NCI-H510A (cell line): ENCODE measurements at regions not wholly inside any gene's neighbourhood (a gene's known extent, or its start where the extent isn't known, plus 50 kb on each side); places are given as distances from the start of the nearest gene placed in this dataset.
"Not testable (repeated sequence)": the region's sequence is repeated elsewhere in the genome, so short reads cannot be mapped to it uniquely, and the experiment has no call there.

Source experiments
- DNase-seq: peaks from one replicate; lab custom pipeline; 2025; lab: John Stamatoyannopoulos, UW

DNA sequence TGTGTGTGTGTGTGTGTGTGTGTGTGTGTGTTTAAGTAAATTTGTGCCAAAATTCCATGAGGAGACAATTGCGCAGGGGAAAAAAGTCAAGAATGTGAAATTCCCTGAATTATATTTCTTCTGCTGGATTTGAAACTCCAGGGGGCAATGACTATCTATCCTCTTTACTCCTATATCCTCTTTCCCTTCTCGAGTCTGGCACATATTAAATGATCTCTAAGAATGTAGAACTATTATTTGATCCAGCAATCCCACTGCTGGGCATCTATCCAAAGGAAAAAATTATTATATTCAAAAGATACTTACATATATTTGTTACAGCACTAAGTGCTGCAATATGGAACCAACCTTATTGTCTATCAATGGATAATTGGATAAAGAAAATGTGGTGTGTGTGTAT lies 350.1 kb upstream of the ADAMTS9 start:
- DNase-seq = no peak

DNA sequence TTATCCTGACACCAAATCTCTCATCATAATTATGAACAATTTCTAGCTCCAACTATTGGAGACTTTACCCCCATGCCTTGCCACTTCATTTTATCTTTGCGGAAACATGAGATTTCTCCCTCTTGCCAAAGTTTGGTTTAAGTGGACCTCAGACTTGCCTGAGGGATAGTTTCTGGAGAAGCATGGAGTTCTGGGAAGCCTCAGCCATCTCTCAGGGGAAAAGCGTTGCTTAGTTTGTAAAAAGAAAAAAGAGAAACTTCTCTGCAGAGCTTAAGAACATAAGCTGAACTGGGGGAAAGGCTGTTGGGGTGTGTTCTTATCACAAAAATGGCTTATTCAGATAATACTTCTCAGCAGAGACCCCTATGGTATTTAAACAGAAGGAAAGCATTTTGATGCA lies 347.4 kb upstream of the ADAMTS9 start:
- no peak for DNase-seq

DNA sequence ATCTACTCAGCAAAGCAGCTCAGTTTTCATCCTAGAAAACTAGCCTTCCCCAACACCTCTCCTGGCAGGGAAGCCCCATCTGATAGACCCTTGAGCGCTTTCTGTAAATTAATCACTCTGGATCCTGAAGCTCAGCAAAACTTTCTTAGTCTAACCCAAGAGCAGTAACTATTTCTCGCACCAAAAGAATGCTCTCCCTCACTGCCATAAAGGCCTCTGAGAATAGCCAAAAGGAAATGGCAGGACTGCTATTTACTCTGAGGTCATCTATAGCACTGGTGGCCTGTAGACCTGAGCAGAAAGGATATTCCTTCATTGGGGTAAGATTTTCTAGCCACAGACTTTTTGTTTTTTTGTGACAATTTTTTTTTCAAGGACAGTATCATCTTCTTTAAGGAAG lies 345.8 kb upstream of the ADAMTS9 start:
- DNase-seq = no peak

DNA sequence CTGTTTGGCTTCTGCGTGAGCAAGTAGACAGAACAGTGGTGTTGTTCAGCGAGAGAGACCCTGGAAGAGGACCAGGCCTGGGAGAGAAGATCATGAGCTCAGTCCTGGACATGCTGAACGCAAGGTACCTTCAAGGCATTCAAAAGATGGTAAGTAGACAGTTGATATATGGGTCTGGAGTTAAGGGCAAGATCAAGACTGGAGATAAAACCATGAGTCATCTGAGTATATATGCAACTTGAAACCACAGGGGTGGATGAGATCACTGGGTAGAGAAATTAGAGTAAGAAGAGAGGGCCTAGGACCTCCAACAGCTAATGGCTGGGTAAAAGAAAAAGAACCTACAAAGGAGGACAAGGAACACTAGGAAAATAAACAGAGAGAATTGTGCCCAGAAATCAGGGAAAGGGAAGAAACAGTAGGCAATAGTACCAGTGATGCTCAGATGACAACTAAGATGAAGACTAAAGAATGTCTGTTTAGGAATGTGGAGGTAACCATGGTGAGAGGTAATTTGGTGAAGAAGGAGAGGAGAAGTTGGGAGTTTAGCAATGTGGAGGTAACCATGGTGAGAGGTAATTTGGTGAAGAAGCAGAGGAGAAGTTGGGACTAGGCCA lies 343.2 kb upstream of the ADAMTS9 start:
- DNase-seq = no peak

DNA sequence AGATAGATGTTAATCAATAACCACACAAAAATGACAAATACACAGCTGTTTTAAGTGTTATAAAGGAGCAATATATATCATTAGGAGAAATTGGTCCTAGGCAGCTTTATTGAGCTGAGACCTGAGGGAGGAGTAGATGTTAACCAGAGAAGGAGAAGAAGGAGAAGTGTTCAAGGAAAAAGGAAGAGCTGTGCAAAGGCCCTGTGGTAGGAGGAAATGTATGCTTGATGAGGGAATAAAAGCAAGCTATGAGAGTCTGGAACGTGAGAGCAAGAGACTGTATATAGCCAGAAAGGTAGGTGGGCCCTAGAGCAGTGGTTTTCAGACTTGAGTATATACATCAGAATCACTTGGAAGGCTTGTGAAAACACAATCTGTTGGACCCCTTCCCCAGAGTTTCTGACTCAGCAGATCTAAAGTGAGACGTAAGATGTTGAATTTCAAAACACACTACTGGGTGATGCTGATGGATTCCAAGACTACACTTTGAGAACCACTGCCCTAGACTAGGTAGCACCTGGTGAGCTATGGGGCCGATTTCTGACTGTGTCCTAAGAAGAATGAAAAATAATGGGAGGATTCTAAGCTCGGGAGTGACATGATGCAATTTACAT lies 342.3 kb upstream of the ADAMTS9 start:
- DNase-seq = no peak

DNA sequence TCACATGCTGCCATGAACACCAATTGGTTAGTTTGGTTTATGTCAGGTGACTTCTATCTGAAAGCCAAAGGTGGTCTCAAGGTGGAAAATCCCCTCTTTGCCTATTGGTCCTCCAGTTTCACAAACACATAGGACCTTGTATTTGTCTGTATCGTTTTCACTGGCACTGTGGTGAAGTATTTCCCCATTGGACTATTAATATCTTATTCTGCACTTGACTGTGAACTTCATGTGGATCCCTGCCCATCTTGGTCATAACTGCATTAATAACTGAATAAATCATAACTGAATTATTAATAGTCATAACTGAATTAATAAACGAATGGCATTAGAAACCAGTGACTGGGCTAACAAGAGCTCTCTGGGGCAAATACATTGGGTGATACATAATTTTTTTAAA lies 341.3 kb upstream of the ADAMTS9 start:
- no peak for DNase-seq

DNA sequence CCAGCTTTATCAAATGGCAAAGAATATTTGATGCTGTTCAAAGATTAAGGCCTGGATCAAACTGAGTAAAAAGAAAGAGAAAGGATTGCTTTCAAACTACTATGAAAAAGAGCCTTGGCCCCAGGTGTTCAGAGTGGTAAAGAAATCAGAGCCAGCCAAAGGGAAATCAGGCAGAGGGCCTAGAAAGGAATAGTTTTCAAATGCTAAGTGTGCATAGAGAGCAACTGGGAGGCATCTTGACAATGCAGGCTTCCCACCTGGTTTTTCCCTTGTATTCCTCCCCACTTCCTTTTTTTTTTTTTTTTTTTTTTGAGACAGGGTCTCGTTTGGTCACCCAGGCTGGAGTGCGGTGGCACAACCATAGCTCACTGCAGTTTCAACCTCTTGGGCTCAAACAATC lies 340.2 kb upstream of the ADAMTS9 start:
- no peak for DNase-seq

DNA sequence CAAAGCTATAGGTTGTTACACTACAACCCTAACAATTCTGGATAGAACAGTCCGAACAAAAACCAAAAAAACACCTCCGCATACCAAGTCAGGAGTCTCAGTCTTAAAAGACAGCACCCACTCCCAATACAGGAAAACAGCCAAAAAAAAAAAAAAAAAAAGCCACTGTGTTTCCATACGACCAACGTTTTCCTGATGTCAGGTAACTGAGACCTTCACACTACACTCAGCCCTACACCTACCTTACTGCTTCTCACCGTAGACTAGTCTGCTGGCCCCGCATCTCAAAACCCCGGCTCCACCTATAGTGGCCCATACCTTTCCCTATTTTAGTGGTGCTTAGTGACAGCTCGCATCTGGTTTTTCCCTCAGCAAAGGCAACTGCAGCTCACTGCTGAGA lies 339.5 kb upstream of the ADAMTS9 start:
- no peak for DNase-seq

DNA sequence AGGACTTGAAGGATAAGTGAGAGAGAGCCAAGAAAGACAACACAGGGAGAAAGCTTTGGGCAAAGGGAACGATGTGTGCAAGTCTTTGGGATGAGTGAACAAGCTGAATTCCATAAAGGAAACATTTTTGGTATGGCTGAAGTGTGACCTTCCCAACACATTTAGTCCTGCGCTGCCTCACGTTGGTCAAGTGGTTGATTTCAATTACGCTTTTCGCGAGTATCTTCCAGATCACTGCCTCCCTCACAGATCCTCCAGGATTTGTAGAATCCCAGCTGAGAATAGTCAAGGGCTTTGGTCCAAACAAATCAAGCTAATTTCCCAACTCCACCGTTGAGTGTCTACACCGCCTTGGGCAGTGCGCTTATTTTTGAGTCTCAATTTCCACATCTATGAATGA lies 338.4 kb upstream of the ADAMTS9 start:
- DNase-seq = no peak

DNA sequence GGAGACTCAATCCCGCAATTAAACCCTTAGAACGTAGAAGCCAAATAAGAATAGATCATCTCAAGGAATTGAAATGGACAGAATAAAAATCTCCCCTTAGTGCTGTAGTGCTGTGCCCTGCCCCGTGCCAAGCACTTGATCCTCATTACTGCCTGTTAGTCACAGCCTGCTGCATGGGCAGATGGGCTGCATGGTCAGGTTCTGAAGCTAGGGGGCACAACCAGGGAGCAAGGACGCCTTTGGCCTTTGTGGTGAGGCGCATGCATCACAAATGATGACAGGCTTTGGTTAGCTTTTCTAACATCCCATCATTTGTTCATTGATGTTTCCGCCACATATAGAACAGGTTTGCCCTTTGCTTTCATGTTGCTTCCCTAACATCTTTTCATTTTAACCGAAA lies 336.3 kb upstream of the ADAMTS9 start:
- no peak for DNase-seq

DNA sequence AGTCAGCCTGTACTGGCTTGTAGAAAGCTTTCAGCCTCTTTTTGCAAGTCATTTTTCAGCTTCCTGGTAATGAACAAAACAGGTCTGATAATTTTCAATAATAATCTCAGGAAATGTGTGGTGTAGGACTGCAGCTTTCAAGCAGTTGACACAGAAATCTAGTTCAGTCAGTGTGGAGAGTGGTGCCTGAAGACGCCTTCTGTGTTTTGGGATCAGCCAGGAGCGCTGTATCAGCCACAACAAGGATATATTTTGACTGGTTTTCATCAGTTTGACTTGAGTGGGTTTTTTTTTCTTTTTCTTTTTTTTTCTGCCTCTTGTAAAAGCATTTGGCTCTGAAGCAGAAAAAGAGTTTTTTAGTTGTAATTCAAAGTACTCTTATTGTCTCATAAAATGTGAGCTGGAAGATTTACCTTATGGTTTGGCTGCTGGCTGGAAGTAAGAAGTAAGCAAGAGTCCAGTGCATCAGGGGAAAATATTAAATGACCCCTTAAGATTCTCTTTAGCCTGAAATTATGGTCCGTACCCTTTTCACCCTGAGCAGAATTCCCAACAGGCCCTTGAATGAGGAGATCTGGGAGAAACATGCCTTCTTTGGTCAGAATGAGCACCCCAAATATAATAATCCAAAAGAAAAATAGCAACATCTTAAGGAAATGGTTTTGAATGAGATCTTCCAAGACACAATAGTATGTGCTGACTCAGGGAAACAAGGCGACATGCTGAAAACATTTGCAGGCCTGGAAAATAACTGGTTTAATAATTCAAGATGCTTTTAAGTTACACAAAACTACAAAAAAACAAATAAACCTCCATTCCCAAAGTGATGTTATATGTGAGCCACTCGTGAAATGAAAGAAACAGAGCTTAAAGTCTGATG lies 332.7 kb upstream of the ADAMTS9 start:
- DNase-seq = no peak

DNA sequence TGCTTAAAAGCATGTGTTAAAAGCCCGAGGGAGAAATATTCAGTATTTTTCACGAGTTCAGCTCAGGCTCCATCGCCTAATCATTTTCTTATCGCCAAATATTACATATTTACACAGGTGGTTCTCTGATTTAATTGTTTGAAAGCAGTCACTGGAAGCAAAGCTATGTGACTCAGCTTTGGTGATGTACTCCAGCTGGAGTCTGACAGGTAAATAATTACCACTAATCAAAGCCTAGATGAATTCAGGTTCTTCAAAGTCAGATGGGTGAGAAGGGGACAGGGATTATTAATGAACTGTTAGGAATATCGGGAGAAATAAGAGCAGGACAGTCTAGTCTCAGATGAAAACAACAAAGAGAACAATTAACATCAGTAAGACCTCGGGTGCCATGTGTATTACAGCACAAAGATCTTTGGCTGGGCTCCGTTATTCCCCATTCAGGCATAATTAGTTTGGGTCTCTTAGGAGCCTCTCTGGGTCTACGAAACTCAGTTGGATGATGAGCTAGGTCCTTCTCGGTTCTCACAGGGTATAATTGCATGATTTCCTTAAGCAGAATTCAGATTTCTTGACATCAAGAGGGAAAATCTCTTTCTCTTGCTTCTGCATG lies 331.7 kb upstream of the ADAMTS9 start:
- DNase-seq = no peak

DNA sequence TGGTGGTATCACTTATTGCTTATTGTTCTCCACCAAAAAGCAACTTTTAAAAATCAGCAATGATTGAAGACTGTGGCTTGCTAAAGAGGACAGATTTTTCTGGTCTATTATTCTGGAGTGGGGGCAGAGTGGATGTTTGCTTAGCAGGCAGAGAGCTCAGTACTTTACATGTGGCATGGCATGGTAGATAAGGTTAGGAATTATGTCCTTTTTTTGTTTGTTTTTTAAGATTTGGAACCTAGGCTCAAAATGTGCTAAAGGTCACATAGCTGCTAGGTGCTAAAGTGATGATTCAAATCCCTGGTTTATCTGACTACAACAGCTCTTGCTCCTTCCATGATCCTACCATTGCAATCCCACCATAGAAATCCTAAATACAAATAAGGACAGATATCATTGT lies 331.0 kb upstream of the ADAMTS9 start:
- DNase-seq = no peak

DNA sequence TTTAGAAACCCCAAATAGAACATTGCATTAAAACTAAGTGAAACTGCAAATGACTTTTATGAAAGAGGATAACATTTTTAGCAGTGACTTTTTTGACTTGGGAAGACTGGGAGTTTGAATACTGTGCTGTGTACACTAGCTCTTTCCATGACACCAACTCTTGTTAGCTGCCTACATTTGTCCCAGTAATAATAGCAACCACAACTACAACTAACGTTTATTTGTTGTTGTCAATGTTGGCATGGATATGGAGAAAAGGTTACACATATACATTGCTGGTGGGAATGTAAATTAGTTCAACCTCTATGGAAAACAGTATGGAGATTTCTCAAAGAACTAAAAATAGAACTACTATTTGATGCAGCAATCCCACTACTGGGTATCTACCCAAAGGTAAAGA lies 329.6 kb upstream of the ADAMTS9 start:
- DNase-seq = no peak

DNA sequence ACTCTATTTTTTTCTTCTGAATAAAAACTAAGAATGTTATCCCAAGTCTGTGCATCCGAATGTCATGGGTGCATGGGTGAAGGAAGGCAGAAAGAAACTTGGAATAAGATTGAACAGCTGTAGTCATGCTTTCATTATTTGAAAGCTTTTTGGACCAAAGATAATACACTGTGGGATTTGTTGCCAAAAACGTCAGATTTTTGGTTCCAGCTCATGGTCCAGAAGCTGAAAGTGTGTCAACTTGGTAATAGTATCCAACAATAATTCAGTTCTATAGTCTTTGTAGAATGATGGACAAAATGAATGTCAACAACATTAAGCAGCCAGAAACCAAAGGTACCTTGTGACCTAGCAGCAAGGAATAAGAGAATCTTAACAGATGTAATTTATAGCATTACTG lies 327.9 kb upstream of the ADAMTS9 start:
- DNase-seq = no peak

DNA sequence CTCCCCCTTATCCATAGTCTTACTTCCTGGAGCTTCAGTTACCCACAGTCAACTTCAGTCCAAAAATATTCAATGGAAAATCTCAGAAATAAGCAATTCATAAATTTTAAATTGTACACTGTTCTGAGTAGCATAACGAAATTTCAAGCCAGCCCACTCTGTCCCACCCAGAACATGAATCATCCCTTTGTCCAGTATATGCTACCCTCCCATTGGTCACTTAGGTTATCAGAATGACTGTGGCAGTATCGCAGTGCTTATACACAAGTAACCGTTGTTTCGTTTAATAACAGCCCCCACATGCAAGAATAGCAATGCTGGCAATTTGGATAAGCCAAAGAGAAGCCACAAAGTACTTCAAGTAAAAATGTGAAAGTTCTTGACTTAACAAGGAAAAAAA lies 325.3 kb upstream of the ADAMTS9 start:
- no peak for DNase-seq

DNA sequence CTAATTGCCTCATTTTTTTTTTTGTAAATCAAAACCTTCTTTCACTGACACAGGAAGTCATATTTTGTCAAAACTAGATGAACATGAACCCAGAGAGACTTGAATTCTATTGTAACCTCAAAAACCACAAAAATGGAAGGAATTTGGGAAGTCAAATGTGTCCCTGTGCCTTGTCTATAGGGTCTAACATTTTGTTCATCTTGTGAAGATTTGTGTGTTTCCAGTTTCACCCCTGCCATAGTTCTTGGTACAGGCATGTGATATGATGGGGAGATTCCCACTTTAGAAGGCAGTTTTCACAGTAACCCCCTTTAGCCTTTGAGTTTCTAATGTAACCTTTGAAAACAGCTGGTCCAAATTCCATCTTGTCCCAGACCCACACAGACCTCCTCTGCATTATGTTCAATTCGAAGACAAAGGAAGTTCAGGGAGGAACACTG lies 318.5 kb upstream of the ADAMTS9 start:
- DNase-seq = no peak

DNA sequence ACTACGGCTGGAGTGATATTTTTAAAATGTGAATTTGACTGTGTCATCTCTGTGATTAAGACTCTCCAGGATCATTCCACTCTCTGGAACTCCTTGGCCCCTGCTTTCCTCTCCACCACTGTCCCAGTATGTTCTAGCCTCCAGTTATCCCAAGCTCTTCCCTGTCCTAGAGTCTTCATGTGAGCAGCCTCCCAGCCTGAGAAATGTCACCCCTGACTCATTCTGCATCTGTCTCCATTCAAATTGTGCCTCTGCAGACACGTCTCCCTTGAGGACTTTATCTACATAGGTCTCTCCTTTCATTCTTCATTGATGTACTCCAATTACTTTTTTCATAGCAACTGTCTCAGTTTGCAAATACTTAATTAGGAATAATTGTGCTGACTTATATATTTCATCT lies 317.7 kb upstream of the ADAMTS9 start:
- no peak for DNase-seq

DNA sequence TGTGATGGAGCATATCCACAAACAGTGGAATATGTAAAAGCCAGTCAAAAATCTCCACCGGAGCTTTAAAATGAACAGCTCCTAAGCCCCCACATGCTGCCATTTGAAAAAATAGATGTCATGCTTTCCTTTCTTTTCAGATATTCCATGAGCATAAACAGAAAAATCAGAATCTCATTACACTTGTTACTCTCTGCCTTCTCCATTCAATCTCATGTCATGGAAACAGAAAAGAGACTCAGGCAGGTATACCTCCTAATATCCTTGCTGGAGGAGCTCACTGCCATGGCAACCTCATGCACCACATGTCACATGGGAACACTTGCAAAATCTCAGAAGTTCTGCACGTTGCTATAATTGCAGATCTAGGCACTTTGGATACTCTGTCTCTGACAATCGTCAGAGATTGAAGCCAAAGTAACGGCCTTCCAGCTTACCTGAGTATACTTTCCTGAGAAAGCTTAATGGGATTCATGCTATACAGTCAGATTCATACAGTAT lies 317.0 kb upstream of the ADAMTS9 start:
- no peak for DNase-seq

DNA sequence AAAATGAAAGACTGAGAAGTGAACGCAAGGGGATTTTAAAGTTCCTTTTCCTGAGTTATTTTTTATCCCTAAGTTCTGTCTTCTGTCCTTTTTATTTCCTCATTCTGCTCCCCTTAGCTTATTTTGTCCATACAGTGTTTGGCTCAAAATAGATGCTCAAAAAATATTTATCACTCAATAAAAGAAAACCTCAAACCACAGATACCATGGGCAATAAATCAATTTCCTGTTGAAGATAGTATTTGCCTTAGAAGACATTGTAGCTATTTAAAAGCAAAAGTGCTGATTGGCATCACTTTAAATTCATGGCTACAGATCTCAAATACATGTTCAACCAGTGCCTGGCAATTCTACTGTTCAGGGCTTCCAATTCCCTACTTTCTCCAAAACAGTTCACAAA lies 316.5 kb upstream of the ADAMTS9 start:
- DNase-seq = no peak

DNA sequence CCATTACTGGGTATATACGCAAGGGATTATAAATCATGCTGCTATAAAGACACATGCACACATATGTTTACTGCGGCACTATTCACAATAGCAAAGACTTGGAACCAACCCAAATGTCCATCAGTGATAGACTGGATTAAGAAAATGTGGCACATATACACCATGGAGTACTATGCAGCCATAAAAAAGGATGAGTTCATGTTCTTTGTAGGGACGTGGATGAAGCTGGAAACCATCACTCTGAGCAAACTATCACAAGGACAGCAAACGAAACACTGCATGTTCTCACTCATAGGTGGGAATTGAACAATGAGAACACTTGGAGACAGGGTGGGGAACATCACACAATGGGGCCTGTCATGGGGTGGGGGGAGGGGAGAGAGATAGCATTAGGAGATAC lies 313.3 kb upstream of the ADAMTS9 start:
- not testable (repeated sequence) for DNase-seq

DNA sequence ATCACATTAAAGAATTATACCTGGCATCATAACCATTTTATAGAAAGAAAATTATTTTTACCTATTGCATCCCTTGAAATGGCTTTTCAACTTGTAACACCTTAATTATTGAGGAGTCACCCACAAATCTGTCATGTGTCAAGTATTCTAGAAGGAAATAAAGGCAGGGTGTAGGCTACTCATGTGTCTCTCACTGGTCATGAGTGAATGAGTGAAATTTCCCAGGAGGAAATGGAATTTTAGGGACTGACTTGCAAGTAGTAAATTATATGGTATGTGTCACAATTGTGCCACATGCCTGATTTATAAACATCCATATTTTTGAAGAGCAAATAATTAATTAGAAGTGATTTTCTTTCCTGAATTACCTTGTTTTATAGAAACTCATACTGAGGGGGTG lies 310.5 kb upstream of the ADAMTS9 start:
- DNase-seq = no peak
